Endothelial cell of umbilical vein (primary cell): ENCODE measurements at regions not wholly inside any gene's neighbourhood (a gene's known extent, or its start where the extent isn't known, plus 50 kb on each side); places are given as distances from the start of the nearest gene placed in this dataset.

ENCODE experiments used
- GATA2 ChIP-seq: IDR thresholded peaks from 2 replicates; pipeline ENCODE4 v1.7.0; 2011; ENCODE audit warnings: low read depth, mild to moderate bottlenecking, moderate library complexity, mixed read lengths, low read length; ENCODE audit not compliant: insufficient read length, insufficient read depth
- MYC ChIP-seq: IDR thresholded peaks from one replicate; pipeline ENCODE4 v1.6.1; 2011; ENCODE audit warnings: mild to moderate bottlenecking, low read depth, low read length
- POLR2A ChIP-seq: IDR thresholded peaks from 2 replicates; pipeline ENCODE4 v1.6.1; 2012; ENCODE audit warnings: low read depth, mild to moderate bottlenecking, control low read depth, low read length
- POLR2AphosphoS5 ChIP-seq: IDR thresholded peaks from 2 replicates; pipeline ENCODE4 v1.6.1; 2012; ENCODE audit warnings: low read depth, mild to moderate bottlenecking, control low read depth, low read length, moderate library complexity; ENCODE audit not compliant: insufficient read depth
- TF ChIP-seq, protein P1 (sequence below), 2 donors: IDR thresholded peaks; 1 replicate in 1 of 2; 2 replicates in 1 of 2; pipeline ENCODE4 v1.5.1; 2011; ENCODE audit warnings: low read length in 2 of 2, mild to moderate bottlenecking in 2 of 2, moderate library complexity in 2 of 2, control low read depth in 1 of 2, inconsistent platforms in 1 of 2, low read depth in 1 of 2; ENCODE audit not compliant: insufficient read depth in 1 of 2; ENCODE audit errors: extremely low read depth in 1 of 2
- TF ChIP-seq, protein P2 (sequence below): IDR thresholded peaks from 2 replicates; pipeline ENCODE4 v1.6.1; 2011; ENCODE audit not compliant: insufficient read depth, insufficient read length

DNA sequence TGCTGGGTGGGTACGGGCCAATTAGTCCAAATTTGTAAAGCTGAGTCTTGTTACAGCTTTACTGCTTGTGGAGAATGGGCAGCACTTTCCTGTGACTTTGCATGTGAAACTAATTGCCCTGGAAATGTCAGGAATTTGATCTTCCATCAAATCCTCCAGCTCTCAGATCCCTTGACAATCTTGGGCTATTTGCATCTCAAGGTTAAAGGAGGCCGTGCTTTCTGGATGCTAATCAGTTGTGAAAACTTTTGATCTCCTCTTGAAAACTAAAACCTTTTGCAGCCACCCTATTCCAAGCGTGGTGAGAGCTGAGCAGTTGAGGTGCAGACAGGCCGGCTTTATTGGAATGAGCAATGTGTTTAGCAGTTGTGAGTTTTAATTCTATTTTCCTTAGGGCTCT lies 68.0 kb upstream of the CLINT1 start:
- TF ChIP-seq, protein P1, sequence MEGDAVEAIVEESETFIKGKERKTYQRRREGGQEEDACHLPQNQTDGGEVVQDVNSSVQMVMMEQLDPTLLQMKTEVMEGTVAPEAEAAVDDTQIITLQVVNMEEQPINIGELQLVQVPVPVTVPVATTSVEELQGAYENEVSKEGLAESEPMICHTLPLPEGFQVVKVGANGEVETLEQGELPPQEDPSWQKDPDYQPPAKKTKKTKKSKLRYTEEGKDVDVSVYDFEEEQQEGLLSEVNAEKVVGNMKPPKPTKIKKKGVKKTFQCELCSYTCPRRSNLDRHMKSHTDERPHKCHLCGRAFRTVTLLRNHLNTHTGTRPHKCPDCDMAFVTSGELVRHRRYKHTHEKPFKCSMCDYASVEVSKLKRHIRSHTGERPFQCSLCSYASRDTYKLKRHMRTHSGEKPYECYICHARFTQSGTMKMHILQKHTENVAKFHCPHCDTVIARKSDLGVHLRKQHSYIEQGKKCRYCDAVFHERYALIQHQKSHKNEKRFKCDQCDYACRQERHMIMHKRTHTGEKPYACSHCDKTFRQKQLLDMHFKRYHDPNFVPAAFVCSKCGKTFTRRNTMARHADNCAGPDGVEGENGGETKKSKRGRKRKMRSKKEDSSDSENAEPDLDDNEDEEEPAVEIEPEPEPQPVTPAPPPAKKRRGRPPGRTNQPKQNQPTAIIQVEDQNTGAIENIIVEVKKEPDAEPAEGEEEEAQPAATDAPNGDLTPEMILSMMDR (IDR thresholded peaks at IDR 0.05; ENCODE audit: extremely low read depth in 1 of 2, insufficient read depth in 1 of 2, low read depth in 1 of 2, low read length in 2 of 2): no peak
- TF ChIP-seq POLR2AphosphoS5 (no peak), GATA2 (no peak), POLR2A (no peak), MYC (no peak)
- TF ChIP-seq, protein P2, sequence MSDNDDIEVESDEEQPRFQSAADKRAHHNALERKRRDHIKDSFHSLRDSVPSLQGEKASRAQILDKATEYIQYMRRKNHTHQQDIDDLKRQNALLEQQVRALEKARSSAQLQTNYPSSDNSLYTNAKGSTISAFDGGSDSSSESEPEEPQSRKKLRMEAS: no peak
